Progenitor cell of endocrine pancreas (in vitro differentiated cells): ENCODE measurements at regions not wholly inside any gene's neighbourhood (a gene's known extent, or its start where the extent isn't known, plus 50 kb on each side); places are given as distances from the start of the nearest gene placed in this dataset.
A peak's percentile ranks its signal among the peaks of the same experiment; 100 is the strongest.

Source experiments
- DNase-seq: peaks from one replicate; pipeline ENCODE4 v3.0.0; 2021; ENCODE audit warnings: low spot score; ENCODE audit not compliant: unreplicated experiment
- H3K27ac Mint-ChIP-seq: 2 replicates; pipeline ENCODE4 v1.8.0; 2021; ENCODE audit warnings: mild to moderate bottlenecking, moderate library complexity, mixed read lengths
- H3K27me3 Mint-ChIP-seq: 2 replicates; pipeline ENCODE4 v1.8.0; 2021; ENCODE audit warnings: mixed read lengths
- H3K36me3 Mint-ChIP-seq: 2 replicates; pipeline ENCODE4 v1.8.0; 2022; ENCODE audit warnings: mixed read lengths; ENCODE audit not compliant: insufficient read depth
- H3K4me1 Mint-ChIP-seq: 2 replicates; pipeline ENCODE4 v1.8.0; 2021; ENCODE audit warnings: low read depth, mixed read lengths
- H3K4me3 Mint-ChIP-seq: 2 replicates; pipeline ENCODE4 v1.8.0; 2021; ENCODE audit warnings: low read depth, mild to moderate bottlenecking, moderate library complexity, mixed read lengths
- H3K9me3 Mint-ChIP-seq: 2 replicates; pipeline ENCODE4 v1.8.0; 2021; ENCODE audit warnings: low read depth, mixed read lengths
- TF ChIP-seq, protein P1 (sequence below): fragments of 200-600 bp; sonication (generic); IDR thresholded peaks from one replicate; pipeline ENCODE4 v1.5.0; 2021; ENCODE audit warnings: antibody characterized with exemption, mild to moderate bottlenecking; ENCODE audit not compliant: unreplicated experiment

DNA sequence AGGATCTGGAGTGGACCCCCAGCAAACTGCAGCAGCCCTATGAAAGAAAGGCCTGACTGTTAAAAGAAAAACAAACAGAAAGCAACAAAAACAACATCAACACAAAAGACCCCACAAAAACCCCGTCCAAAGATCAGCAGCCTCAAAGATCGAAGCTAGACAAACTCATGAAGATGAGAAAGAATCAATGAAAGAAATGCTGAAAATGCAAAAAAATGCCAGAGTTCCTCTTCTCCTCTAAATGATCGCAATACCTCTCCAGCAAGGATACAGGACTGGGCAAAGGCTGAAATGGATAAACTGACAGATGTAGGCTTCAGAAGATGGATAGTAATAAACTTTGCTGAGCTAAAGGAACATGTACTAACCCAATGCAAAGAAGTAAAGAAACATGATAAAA lies 526.3 kb upstream of the DAB2 start:
- Mint-ChIP-seq H3K27ac (no peak overlapping the region), H3K4me1 (peaks cover 11% of the 10 kb centered on the region), H3K27me3 (no peaks in the 10 kb centered on the region), H3K4me3 (no peak overlapping the region), H3K9me3 (peaks cover 23% of the 10 kb centered on the region), H3K36me3 (peaks cover 5% of the 10 kb centered on the region)
- no peak for DNase-seq
- TF ChIP-seq, protein P1, sequence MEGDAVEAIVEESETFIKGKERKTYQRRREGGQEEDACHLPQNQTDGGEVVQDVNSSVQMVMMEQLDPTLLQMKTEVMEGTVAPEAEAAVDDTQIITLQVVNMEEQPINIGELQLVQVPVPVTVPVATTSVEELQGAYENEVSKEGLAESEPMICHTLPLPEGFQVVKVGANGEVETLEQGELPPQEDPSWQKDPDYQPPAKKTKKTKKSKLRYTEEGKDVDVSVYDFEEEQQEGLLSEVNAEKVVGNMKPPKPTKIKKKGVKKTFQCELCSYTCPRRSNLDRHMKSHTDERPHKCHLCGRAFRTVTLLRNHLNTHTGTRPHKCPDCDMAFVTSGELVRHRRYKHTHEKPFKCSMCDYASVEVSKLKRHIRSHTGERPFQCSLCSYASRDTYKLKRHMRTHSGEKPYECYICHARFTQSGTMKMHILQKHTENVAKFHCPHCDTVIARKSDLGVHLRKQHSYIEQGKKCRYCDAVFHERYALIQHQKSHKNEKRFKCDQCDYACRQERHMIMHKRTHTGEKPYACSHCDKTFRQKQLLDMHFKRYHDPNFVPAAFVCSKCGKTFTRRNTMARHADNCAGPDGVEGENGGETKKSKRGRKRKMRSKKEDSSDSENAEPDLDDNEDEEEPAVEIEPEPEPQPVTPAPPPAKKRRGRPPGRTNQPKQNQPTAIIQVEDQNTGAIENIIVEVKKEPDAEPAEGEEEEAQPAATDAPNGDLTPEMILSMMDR = no peak

DNA sequence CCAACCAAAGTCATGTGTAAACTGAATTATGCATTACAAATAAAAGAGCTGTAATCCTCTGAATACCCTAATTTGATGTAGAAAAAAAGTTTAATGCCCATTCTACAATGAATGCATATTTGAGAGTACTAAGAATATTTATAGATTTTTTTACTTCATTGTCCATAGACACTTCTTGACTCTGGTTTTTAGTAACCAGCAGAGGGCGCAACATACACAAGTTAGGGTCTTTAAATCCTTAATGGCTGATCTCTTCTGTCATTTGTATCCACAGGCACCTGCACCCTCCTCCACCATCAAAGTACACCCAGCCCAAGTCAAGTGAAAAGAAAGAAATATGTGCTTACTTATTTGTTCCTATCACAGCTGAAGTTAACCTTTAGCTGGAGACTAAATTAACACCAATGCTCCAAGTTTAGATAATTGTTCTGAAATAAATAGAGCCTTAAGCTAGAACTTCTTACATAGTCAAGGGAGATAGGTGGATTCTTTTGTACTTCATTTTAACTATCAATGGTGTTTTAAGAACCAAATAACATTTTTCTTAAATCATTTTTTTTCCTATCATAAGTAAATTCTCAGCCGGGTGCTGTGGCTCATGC lies 524.2 kb upstream of the DAB2 start:
- peaks cover 5% of the 10 kb centered on the region for H3K36me3 Mint-ChIP-seq
- DNase-seq = peak; percentile 10

DNA sequence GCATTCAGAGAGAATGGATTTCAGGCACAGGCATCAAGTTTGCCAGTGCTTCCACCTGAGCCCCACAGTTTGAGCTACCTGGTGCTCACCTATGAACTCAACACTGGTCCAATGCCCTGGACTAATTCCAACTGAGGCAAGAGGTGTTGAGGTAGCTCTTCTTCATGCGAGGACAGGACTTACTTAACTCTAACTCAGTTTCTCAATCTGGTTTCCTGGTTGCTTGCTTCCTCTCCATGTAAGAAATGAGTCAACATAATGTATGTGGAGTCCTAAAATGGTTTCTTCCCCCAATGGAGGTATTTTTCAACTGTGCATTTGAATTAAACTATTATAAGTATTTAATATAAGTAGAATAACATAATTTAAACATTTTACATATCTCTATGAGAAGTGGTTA lies 523.6 kb upstream of the DAB2 start:
- peaks cover 19% of the 10 kb centered on the region for H3K9me3 Mint-ChIP-seq
- H3K27ac Mint-ChIP-seq = no peak overlapping the region
- H3K36me3 Mint-ChIP-seq = peaks cover 5% of the 10 kb centered on the region
- H3K4me1 Mint-ChIP-seq = peaks cover 11% of the 10 kb centered on the region
- no peak for DNase-seq
- H3K27me3 Mint-ChIP-seq = no peaks in the 10 kb centered on the region
- H3K4me3 Mint-ChIP-seq = no peak overlapping the region
- TF ChIP-seq, protein P1 = no peak

More for the DNA sequence above, 524.2 kb upstream of the DAB2 start:
- Mint-ChIP-seq H3K27me3 (no peaks in the 10 kb centered on the region), H3K4me3 (no peak overlapping the region), H3K9me3 (peaks cover 19% of the 10 kb centered on the region), H3K27ac (no peak overlapping the region), H3K4me1 (peaks cover 11% of the 10 kb centered on the region)
- TF ChIP-seq, protein P1 = peak; percentile 81

DNA sequence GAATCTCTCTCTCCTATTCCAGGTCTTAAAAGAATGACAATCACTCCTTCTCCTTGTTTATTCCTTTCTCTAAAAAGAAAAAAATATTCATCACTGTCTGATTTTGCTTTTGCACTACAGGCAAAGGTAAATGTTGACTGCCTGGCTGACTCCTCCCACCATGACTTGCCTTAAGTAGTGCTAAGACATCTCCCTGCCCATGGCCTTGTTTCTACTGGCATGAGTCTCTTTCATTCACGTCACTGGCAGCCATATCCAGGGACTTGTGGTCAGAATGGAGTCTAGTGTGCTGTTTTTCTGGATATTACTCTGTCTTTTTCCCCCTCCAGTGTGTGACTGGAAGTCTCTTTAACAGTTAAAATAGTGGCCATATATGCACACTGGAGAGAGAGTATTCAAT lies 522.9 kb upstream of the DAB2 start:
- H3K27ac Mint-ChIP-seq = no peak overlapping the region

DNA sequence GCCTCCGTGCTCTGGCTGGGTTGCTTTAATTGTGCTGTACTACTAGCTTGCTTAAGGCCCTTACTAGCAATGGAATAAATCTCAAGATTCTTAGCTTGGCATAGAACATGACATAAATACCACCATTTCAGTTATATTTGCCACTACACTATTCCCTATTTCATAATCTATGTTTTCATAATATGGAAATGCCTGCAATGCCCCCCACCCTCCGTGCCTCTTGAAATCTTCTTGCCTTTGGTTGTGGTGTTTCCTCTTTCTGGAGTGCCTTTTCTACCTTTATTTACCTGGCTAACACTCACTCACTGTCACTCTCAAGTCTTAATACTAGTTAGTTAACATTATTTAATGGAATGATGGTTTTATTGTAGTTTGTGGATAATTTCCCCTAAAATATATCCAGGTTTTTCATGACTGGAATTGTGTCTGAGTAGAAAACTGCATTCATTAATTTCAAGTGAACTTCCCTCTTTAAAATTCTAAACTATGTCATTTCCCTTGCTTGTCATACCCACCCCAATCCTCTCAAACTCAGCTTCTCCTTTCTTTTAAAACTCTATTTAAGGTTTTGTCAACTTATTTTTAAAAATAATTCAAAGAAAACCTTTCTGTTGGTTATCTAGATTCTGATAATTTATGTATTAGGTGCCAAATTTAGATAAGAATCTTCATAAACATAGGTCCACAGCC lies 521.7 kb upstream of the DAB2 start:
- peaks cover 11% of the 10 kb centered on the region for H3K4me1 Mint-ChIP-seq
- no peak for DNase-seq
- peaks cover 4% of the 10 kb centered on the region for H3K36me3 Mint-ChIP-seq
- no peak overlapping the region for H3K4me3 Mint-ChIP-seq
- H3K27me3 Mint-ChIP-seq = no peaks in the 10 kb centered on the region
- H3K27ac Mint-ChIP-seq = no peak overlapping the region
- TF ChIP-seq, protein P1 = no peak
- H3K9me3 Mint-ChIP-seq = peaks cover 9% of the 10 kb centered on the region

More for the DNA sequence above, 522.9 kb upstream of the DAB2 start:
- TF ChIP-seq, protein P1 = no peak
- H3K4me1 Mint-ChIP-seq = peaks cover 11% of the 10 kb centered on the region
- H3K36me3 Mint-ChIP-seq = peaks cover 5% of the 10 kb centered on the region
- DNase-seq = no peak
- H3K4me3 Mint-ChIP-seq = no peak overlapping the region
- H3K27me3 Mint-ChIP-seq = no peaks in the 10 kb centered on the region
- H3K9me3 Mint-ChIP-seq = peaks cover 16% of the 10 kb centered on the region
